HCT116 (cell line): ENCODE measurements at regions not wholly inside any gene's neighbourhood (a gene's known extent, or its start where the extent isn't known, plus 50 kb on each side); places are given as distances from the start of the nearest gene placed in this dataset.

Experiments used
- ATAC-seq: fragments of 200-7000 bp; cut with Tn5 transposase; 2 replicates; pipeline ENCODE4 v1.9.1; 2020; ENCODE audit warnings: mild to moderate bottlenecking, moderate library complexity
- BruUV-seq: library from RNA; stranded (reverse); fragments of 400-500 nt; replicated peaks from 2 replicates; lab custom pipeline; 2021; lab: Mats Ljungman, UMichigan
- CTCF ChIA-PET: fragments of 300-600 bp; sonication (Branson Sonifier 250); formaldehyde crosslinking; loops from one replicate; lab custom pipeline; 2021; ENCODE audit warnings: antibody characterized with exemption; lab: Charles Lee
- POLR2A ChIA-PET: fragments of 300-600, 350-600 bp; sonication (Branson Sonifier 250); formaldehyde crosslinking; loops from one replicate; lab custom pipeline; 2021; ENCODE audit warnings: antibody characterized with exemption; lab: Charles Lee
- RAD21 ChIA-PET, 2 experiments: fragments of 300-600 bp; sonication (Branson Sonifier 250); formaldehyde crosslinking; loops; one replicate each; lab custom pipeline; 2023; ENCODE audit warnings: low total read pairs in 2 of 2; ENCODE audit not compliant: uncharacterized antibody in 2 of 2, unreplicated experiment in 2 of 2, low non-redundant PET in 1 of 2; lab: Charles Lee
- DNase-seq: peaks from one replicate; pipeline ENCODE4 v3.0.0-alpha.2; 2010; ENCODE audit warnings: low read depth, low spot score
- H2AFZ ChIP-seq: fragments of 200-600 bp; shearing (Covaris generic), sonication (generic); 2 replicates; pipeline ENCODE4 v1.6.1; 2017; ENCODE audit warnings: low read depth, mixed run types, mixed read lengths, antibody characterized with exemption, low read length; ENCODE audit not compliant: poor library complexity, severe bottlenecking
- H3K27ac ChIP-seq: 2 replicates; pipeline ENCODE4 v1.5.1; 2012; ENCODE audit warnings: low read depth, low read length
- H3K27me3 ChIP-seq: fragments of 200-600 bp; sonication (generic); 2 replicates; pipeline ENCODE4 v1.6.1; 2016; ENCODE audit warnings: mixed run types, low read length, mixed read lengths; ENCODE audit not compliant: insufficient read depth
- H3K36me3 ChIP-seq, 2 experiments: fragments of 200-500 bp in 1 of 2; fragments of 200-600 bp in 1 of 2; sonication (Bioruptor generic) in 1 of 2; sonication (generic) in 1 of 2; 2 replicates each; pipeline versions ENCODE4 v1.5.1 to v1.6.1; 2014 to 2016; ENCODE audit warnings: low read length in 2 of 2, inconsistent platforms in 1 of 2, mixed read lengths in 1 of 2, mixed run types in 1 of 2; ENCODE audit not compliant: insufficient read depth in 2 of 2, control insufficient read depth in 1 of 2
- H3K4me1 ChIP-seq, 2 experiments: fragments of 200-600 bp in 1 of 2; sonication (generic) in 1 of 2; 2 replicates each; pipeline versions ENCODE4 v1.5.1 to v1.6.1; 2012 to 2017; ENCODE audit warnings: low read length in 2 of 2, inconsistent platforms in 1 of 2, mild to moderate bottlenecking in 1 of 2, mixed read lengths in 1 of 2, mixed run types in 1 of 2, moderate library complexity in 1 of 2; ENCODE audit not compliant: insufficient read depth in 2 of 2, control insufficient read depth in 1 of 2
- H3K4me2 ChIP-seq: fragments of 200-600 bp; sonication (generic); 2 replicates; pipeline ENCODE4 v1.6.1; 2017; ENCODE audit warnings: mixed run types, low read length, mixed read lengths
- H3K4me3 ChIP-seq, 2 experiments: fragments of 200-600 bp in 1 of 2; sonication (generic) in 1 of 2; replicated peaks in 1 of 2; 2 replicates each; pipeline ENCODE4 v1.5.1; 2011 to 2016; ENCODE audit warnings: low read length in 2 of 2, control low read depth in 1 of 2, low read depth in 1 of 2, mild to moderate bottlenecking in 1 of 2, mixed read lengths in 1 of 2, mixed run types in 1 of 2
- H3K79me2 ChIP-seq: fragments of 200-600 bp; sonication (generic); 2 replicates; pipeline ENCODE4 v1.6.1; 2017; ENCODE audit warnings: mild to moderate bottlenecking, mixed run types, low read length, moderate library complexity, mixed read lengths; ENCODE audit not compliant: insufficient read depth
- H3K9ac ChIP-seq: fragments of 200-600 bp; sonication (generic); 2 replicates; pipeline ENCODE4 v1.6.1; 2016; ENCODE audit warnings: low read length, mixed read lengths
- H3K9me2 ChIP-seq: fragments of 200-600 bp; sonication (generic), shearing (Covaris generic); 2 replicates; pipeline ENCODE4 v1.6.1; 2017; ENCODE audit warnings: mixed run types, mild to moderate bottlenecking, moderate library complexity; ENCODE audit not compliant: insufficient read depth
- H3K9me3 ChIP-seq, 2 experiments: fragments of 200-500 bp in 1 of 2; fragments of 200-600 bp in 1 of 2; sonication (Bioruptor generic) in 1 of 2; sonication (generic) in 1 of 2; 2 replicates each; pipeline ENCODE4 v1.6.1; 2014 to 2017; ENCODE audit warnings: low read length in 2 of 2, mixed read lengths in 2 of 2, inconsistent platforms in 1 of 2, low read depth in 1 of 2, mild to moderate bottlenecking in 1 of 2, mixed run types in 1 of 2, moderate library complexity in 1 of 2; ENCODE audit not compliant: control insufficient read depth in 1 of 2, insufficient read depth in 1 of 2
- H4K20me1 ChIP-seq: fragments of 200-600 bp; sonication (generic), shearing (Covaris generic); 2 replicates; pipeline ENCODE4 v1.6.1; 2017; ENCODE audit warnings: mixed run types, mild to moderate bottlenecking, moderate library complexity; ENCODE audit not compliant: insufficient read depth
- ATF3 ChIP-seq: IDR thresholded peaks from 2 replicates; pipeline ENCODE4 v1.6.1; 2012
- CBX3 ChIP-seq: IDR thresholded peaks from 2 replicates; pipeline ENCODE4 v1.6.1; 2012; ENCODE audit warnings: low read depth
- EGR1 ChIP-seq: IDR thresholded peaks from 2 replicates; pipeline ENCODE4 v1.6.1; 2012; ENCODE audit warnings: low read depth
- ELF1 ChIP-seq: IDR thresholded peaks from 2 replicates; pipeline ENCODE4 v1.6.1; 2012; ENCODE audit warnings: low read depth, borderline replicate concordance
- EZH2 ChIP-seq: fragments of 200-600 bp; sonication (generic); IDR thresholded peaks from 2 replicates; pipeline ENCODE4 v1.6.1; 2017; ENCODE audit warnings: antibody characterized with exemption, mixed run types
- FOSL1 ChIP-seq: IDR thresholded peaks from 2 replicates; pipeline ENCODE4 v1.6.1; 2012; ENCODE audit warnings: low read depth
- JUND ChIP-seq: IDR thresholded peaks from 2 replicates; pipeline ENCODE4 v1.6.1; 2012
- POLR2A ChIP-seq: IDR thresholded peaks from 2 replicates; pipeline ENCODE4 v1.7.0; 2011; ENCODE audit warnings: borderline replicate concordance; ENCODE audit not compliant: insufficient read depth, insufficient read length; ENCODE audit errors: extremely low read depth
- POLR2AphosphoS5 ChIP-seq: IDR thresholded peaks from 2 replicates; pipeline ENCODE4 v1.6.1; 2011; ENCODE audit warnings: mild to moderate bottlenecking, low read depth, low read length, moderate library complexity
- SP1 ChIP-seq: IDR thresholded peaks from 2 replicates; pipeline ENCODE4 v1.6.1; 2012; ENCODE audit warnings: low read depth
- TCF7L2 ChIP-seq: IDR thresholded peaks from 2 replicates; pipeline ENCODE4 v1.7.0; 2011; ENCODE audit warnings: borderline replicate concordance, inconsistent platforms; ENCODE audit not compliant: insufficient read depth, insufficient read length; ENCODE audit errors: extremely low read depth
- ZFX ChIP-seq: fragments of 450-650 bp; IDR thresholded peaks from 2 replicates; pipeline ENCODE4 v1.6.1; 2017
- ZNF274 ChIP-seq: fragments of 200-500 bp; sonication (Bioruptor generic); IDR thresholded peaks from 2 replicates; pipeline ENCODE4 v1.6.1; 2014; ENCODE audit warnings: mild to moderate bottlenecking, low read depth, low read length, inconsistent platforms
- intact Hi-C: fragments of 100-400 bp; cut with micrococcal nuclease; formaldehyde crosslinking; loops from 2 replicates; pipeline ENCODE4 v1.10.0; 2022
- TF ChIP-seq, protein P1 (sequence below): IDR thresholded peaks from 2 replicates; pipeline ENCODE4 v1.6.1; 2012

GRCh38 chr18:60162388-60162787 is 210.2 kb downstream of the MC4R start:
- Histone ChIP-seq H3K79me2 (no peaks in the 10 kb centered on the region), H3K9me3 (no peaks in the 10 kb centered on the region), H2AFZ (no peak overlapping the region), H4K20me1 (no peaks in the 10 kb centered on the region), H3K9me2 (no peaks in the 10 kb centered on the region), H3K36me3 (no peaks in the 10 kb centered on the region), H3K4me3 (no peak overlapping the region), H3K27me3 (no peaks in the 10 kb centered on the region), H3K9ac (no peak overlapping the region), H3K4me2 (no peak overlapping the region), H3K27ac (no peak overlapping the region), H3K4me1 (no peaks in the 10 kb centered on the region)
- intact Hi-C loops: no loop called here
- no TSS peak for BruUV-seq
- CTCF ChIA-PET: no interaction called here
- no peak for TF ChIP-seq SP1
- TF ChIP-seq JUND: no peak
- no peak for TF ChIP-seq POLR2AphosphoS5
- no peak for TF ChIP-seq EGR1
- DNase-seq (no peak), ATAC-seq (no peak)
- POLR2A ChIA-PET: no interaction called here
- RAD21 ChIA-PET: no interaction called here

DNA sequence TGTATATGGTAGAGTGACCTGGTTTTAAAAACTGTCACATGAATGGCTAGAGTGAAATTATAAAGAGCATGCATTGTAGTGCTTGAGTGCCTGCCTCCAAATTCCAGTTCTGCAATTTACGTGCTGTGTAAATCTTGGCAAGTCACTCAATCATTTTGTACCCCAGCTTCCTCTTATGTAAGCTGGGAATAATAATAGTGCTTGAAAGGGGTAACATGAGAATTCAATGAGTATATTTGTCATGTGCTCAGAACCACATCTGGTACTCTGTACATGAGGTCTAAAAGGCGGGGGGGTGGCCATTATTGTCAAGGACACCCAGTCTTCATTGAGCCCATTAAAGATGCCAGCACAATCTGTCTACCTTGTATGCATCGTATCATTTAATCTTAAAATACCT is 214.8 kb downstream of the MC4R start:
- POLR2A ChIA-PET: no interaction called here
- H3K27ac ChIP-seq: no peak overlapping the region
- H3K79me2 ChIP-seq: no peaks in the 10 kb centered on the region
- H2AFZ ChIP-seq: no peak overlapping the region
- no peaks in the 10 kb centered on the region for H3K9me2 ChIP-seq
- no peaks in the 10 kb centered on the region for H3K4me1 ChIP-seq
- CTCF ChIA-PET: no interaction called here
- H3K4me3 ChIP-seq: no peak overlapping the region
- no peaks in the 10 kb centered on the region for H4K20me1 ChIP-seq
- H3K4me2 ChIP-seq: no peak overlapping the region
- intact Hi-C loops: no loop called here
- H3K27me3 ChIP-seq: no peaks in the 10 kb centered on the region
- H3K9ac ChIP-seq: no peak overlapping the region
- DNase-seq: no peak
- no peak for TF ChIP-seq ZFX
- no peak for TF ChIP-seq ZNF274
- TF ChIP-seq POLR2AphosphoS5: no peak
- TF ChIP-seq ATF3: no peak
- TF ChIP-seq SP1: no peak
- no peak for TF ChIP-seq EGR1
- no peak for TF ChIP-seq FOSL1
- no peak for TF ChIP-seq TCF7L2
- TF ChIP-seq POLR2A: no peak
- no peak for TF ChIP-seq EZH2
- TF ChIP-seq, protein P1, sequence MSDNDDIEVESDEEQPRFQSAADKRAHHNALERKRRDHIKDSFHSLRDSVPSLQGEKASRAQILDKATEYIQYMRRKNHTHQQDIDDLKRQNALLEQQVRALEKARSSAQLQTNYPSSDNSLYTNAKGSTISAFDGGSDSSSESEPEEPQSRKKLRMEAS: no peak
- TF ChIP-seq CBX3: no peak
- no peak for TF ChIP-seq ELF1
- no peaks in the 10 kb centered on the region for H3K36me3 ChIP-seq
- BruUV-seq: no TSS peak
- RAD21 ChIA-PET: no interaction called here
- no peak for ATAC-seq
- no peaks in the 10 kb centered on the region for H3K9me3 ChIP-seq
